Jurkat, Clone E6-1 (cell line): ENCODE measurements at regions not wholly inside any gene's neighbourhood (a gene's known extent, or its start where the extent isn't known, plus 50 kb on each side); places are given as distances from the start of the nearest gene placed in this dataset.

Source experiments
- DNase-seq: peaks from one replicate; pipeline ENCODE4 v3.0.0-alpha.2; 2011; ENCODE audit warnings: low read depth, low spot score
- H3K4me3 ChIP-seq: 2 replicates; pipeline ENCODE4 v1.5.1; 2011; ENCODE audit warnings: mild to moderate bottlenecking, low read length, control low read depth, moderate library complexity

DNA sequence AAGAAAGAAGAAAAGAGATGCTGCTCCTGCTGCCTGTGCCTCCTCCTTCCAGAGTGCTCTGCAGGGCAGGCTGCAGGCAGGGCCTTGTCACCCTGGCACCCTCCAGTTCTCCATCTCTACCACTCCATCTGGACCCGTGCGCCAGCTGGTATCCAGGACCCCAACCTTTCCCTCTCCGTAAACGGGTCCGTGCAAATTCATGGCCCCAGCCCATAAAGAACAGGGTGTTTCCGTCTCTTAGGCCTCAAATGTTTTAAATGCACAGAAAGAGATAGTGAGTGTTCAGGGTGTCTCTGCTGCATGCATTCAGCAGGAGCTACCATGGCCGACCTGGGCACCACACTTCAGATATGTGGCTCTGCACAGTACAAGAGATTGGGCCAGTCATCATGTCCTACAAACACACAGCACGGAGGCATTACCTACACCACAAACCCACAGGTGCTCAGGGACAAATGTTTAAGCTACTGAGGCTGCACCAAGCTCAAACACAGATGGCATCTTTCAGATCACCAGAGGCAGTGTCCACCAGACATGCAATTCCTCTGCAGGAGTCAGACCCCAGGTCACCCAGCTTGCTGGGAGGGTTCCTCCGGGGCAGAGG is 258.1 kb downstream of the DLL1 start:
- H3K4me3 ChIP-seq: no peak overlapping the region
- DNase-seq: no peak

DNA sequence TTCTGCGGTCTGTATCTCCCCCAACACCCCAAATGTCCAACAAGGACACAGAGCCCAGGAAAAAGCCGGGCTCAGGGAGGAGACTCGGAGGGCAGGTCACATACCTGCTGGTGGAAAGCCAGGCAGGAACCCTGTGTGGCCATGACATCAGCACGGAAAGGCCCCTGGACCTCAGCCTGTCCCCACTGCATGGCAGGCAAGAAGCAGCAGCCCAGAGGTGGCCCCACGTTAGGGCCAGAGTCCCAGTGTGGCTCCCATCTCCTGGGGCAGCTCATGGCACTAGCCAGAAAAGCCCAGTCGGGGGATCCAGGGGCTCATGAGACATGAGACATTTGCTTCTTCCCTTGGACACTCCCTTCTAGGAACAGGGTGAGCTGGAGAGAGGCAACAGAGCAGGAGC is 258.7 kb downstream of the DLL1 start:
- DNase-seq: no peak

DNA sequence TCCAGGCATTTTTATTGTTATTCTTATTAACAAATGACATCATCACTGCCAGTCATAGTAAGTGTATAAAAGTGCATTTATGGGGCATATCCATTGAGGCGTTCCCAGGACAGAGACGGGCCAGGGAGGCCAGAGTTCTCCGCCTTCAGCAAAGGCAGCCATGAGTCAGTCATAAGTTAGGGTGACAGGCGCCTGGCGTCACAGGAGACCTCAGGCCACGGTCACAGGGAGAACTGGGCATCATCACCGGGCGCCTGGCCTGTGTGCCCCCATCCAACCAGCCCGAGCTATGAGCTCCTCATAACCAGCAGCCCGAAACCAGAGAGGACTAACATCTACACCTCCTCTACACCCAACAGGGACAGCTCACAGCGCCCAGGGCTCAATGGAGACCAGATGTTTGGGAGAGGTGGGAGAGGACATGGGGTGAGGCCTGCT is 259.2 kb downstream of the DLL1 start:
- H3K4me3 ChIP-seq: no peak overlapping the region
- no peak for DNase-seq

More for the DNA sequence above, 258.7 kb downstream of the DLL1 start:
- H3K4me3 ChIP-seq: no peak overlapping the region

DNA sequence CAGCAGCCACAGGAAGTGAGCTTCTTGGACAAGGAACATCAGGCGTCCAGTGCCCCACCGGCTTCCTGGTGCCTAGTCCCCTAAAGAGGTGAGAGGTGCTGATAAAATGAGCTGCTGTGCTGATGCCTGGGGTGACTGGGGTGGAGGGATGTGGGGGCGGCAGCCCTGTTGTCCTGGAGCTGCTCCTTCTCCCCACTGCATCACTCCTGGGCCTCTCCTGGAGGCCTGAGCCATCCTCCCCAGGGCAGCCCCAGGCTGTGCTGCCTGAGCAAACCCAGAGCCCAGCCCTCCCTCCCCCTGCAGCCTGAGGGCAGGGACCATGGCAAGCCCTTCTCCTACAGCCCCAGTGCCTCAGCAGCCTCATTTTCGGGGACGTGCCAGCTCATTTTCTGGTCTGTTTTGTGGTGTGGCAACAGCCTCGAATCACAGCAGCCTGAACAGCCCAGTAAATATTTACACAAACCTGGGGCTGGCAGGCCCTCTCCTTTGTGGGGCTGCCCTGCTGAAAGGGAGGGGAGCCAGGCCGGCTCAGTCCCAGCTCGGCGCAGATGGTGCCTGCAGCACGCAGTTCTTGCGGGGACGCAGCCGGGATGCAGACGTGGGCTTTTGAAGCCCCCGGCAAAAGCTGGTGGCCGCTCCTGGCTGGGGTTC is 259.9 kb downstream of the DLL1 start:
- no peak overlapping the region for H3K4me3 ChIP-seq
- no peak for DNase-seq

DNA sequence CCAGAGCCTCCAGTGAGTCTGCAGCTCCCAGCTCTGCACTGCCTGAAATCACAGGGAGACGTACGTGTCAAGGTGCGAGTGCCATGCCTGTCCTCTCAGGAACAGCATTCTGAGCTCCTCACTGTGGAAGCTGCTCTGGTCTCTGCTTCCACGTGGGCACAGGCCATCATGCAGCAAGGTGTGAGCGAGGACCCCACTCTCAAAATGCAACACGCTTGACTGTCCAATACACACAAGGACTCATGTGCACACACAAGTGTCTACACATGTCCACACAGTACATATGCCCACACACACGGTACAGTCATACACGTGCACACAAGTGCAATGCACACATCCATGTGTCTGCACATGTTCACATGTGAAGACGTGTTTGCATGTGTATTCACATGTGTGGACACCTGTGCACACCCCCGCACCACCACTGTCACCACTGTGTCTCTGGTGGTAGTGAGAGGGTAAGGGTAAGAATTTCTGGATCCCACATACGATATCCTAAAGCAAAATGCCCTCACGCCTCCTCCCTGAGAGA is 260.5 kb downstream of the DLL1 start:
- H3K4me3 ChIP-seq: no peak overlapping the region
- DNase-seq: no peak

GRCh38 chr6:170029416-170030283 is 261.2 kb downstream of the DLL1 start:
- no peak overlapping the region for H3K4me3 ChIP-seq

GRCh38 chr6:170028629-170029345 is 262.1 kb downstream of the DLL1 start:
- no peak for DNase-seq
- no peak overlapping the region for H3K4me3 ChIP-seq

More at GRCh38 chr6:170029416-170030283, 261.2 kb downstream of the DLL1 start:
- DNase-seq: no peak

DNA sequence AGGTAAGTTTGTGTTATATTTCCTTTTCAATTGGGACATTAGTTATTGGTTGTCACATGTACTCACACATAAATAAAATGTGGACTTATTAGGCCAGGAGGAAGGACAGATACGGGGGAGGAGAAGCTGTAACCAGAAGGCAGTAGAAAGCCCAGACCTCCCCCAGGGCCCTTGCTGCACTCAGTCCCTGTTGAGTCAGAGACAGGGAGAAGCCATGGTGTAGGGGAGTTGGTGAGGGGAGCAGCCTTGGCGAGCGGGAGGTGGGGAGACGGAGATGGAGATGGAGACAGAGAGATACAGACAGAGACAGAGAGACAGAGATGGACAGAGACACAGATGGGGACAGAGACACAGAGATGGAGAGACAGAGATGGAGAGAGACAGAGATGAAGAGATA is 263.2 kb downstream of the DLL1 start:
- DNase-seq: no peak
- H3K4me3 ChIP-seq: no peak overlapping the region

GRCh38 chr6:170026751-170027646 is 263.9 kb downstream of the DLL1 start:
- no peak overlapping the region for H3K4me3 ChIP-seq
- no peak for DNase-seq

- H3K4me3 ChIP-seq: no peak overlapping the region
- no peak for DNase-seq
These were observed 264.7 kb downstream of the DLL1 start for GRCh38 chr6:170025935-170026750.

DNA sequence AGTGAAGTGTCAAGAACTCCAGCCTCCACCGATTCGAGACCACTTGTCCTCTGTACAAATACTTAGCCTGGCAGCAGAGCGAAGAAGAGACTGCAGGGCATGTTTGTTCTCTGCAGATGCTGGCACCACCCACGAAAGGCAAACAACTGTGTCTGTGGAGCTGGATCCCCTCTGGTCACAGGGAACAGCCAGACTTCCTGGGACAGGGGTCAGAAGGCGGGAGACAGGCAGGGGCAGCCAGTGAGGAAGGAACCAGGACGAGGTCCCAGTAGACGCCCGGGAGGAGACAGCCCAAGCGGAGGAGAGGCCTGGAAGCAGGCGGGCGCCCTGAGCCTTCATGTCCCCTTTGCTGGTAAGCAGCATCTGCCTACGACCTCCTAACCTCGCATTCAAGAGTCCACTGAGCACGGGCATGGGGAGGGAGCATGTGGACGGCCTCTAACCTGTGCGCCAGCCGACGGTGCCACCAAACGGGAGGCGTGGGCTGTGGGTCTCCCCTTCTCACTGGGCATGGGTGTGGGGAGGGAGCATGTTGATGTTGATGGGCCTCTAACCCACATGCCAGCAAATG is 265.5 kb downstream of the DLL1 start:
- H3K4me3 ChIP-seq: no peak overlapping the region
- DNase-seq: no peak

DNA sequence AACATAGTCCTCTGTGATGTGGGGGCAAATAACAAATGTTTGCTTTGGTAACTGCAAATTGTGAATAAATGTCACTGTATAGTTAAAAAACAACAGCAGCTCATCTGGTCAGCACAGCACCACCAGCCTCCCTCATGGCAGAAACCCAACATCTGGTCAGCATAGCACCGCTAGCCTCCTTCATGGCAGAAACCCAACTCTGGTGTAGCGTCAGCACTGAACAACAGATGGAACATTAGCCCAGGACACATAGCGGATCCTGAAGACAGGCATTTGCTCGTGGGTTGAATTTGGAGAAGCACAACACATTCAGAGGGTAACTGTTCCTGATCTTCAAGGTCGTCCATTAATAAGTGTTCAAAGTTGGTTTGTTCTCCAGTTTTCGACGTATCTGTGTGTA is 265.9 kb downstream of the DLL1 start:
- no peak for DNase-seq

GRCh38 chr6:170023620-170024521 is 267.0 kb downstream of the DLL1 start:
- no peak overlapping the region for H3K4me3 ChIP-seq
- DNase-seq: no peak

More for the DNA sequence above, 265.9 kb downstream of the DLL1 start:
- no peak overlapping the region for H3K4me3 ChIP-seq

DNA sequence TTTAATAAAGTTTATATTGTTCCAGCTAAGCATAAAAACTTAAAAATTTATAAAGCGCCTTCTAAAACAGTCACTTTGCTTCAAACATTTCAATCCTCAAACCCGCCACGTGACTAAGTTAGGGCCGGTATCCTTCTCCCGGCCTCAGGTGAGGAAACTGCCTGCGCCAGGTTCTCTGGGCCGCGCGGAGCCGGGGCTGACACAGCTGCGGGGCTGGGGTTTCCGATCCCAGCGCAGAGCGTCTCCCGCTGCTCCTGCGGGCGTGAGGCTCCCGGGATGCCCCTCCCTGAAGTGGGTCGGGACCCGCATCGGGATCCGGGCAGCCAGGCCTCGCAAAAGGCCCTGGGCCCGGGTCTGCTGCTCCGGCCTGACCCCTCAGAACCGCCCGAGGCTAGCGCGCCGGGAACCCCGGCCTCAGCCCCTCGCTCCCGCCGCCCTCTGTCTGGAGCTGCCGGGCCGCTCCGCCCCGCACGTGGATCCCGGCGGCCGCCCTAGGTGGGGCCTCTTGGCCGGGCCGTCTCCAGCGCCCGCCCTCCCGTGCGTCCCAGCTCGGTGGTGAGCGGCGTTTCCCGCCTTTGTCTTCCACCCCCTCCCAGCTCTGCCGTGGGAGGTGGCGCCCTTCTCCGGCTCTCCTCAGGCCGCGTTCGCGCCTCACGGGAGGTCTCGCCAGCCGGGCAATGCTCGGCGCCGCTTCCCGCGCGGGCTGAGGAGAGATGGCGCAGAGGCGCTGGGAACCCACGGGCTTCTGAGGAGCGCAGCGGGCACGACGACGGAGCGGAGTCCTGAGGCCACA is 267.9 kb downstream of the DLL1 start:
- DNase-seq: no peak
- H3K4me3 ChIP-seq: no peak overlapping the region

GRCh38 chr6:170022291-170022722 is 268.6 kb downstream of the DLL1 start:
- no peak overlapping the region for H3K4me3 ChIP-seq
- DNase-seq: no peak
